ENCODE measurements at regions not wholly inside any gene's neighbourhood (a gene's known extent, or its start where the extent isn't known, plus 50 kb on each side); places are given as distances from the start of the nearest gene placed in this dataset.

DNA sequence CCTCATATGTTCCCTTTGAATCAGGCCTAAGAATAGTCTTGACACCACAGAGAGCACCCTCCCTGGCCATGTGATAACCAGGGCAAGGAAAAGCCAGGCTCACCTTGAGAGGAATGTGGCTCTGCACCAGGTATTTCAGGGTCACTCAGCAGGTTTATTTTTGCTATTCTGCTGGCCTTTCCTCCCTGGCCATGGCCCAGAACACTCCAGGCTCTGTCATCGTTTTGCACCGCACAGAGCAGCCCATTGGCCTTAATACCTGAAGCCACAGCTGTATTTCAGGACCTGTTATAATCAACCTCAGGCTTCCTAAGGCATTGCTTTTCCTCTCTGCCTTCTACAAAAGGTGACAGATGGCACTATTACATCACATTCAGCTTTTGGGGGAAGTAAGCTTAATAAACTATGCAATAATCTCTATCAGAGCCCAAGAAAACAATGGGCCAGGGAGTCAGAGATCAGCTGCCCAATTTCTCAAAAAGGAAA, 668.3 kb downstream of the IRS1 start:
- Histone ChIP-seq H3K4me1 (ENCODE audit: control insufficient read depth, insufficient read depth, low read length) (peaks cover 6% of the 10 kb centered on the region), H3K4me3 (ENCODE audit: low read depth, low read length) (no peak overlapping the region), H3K9me3 (ENCODE audit: control insufficient read depth, insufficient read depth, low read length) (no peaks in the 10 kb centered on the region), H3K27me3 (ENCODE audit: control insufficient read depth, insufficient read depth, low read length) (no peaks in the 10 kb centered on the region), H3K36me3 (ENCODE audit: control insufficient read depth, insufficient read depth, low read length) (no peaks in the 10 kb centered on the region), H3K9ac (ENCODE audit: low read depth, low read length) (no peak overlapping the region)

DNA sequence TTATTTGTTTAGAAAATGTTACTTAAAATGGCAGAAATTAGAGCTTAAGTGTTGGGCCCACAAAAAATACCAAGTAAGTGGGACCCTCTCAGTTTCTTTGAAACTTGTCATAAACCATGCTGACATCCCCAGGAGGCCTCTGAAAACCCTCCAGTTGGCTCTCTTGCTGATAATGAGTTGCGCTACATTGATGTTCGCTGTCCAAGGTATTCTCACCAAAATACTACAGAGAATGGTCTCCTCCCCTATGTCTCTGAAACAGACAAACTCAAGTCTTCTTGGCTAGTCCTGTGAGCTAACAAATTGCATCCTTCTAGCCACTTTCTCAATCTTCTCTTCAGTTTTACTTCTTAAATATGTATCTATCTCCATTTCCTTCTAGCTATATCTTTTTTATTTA, 669.4 kb downstream of the IRS1 start:
- no peaks in the 10 kb centered on the region for H3K36me3 ChIP-seq (ENCODE audit: control insufficient read depth, insufficient read depth, low read length)
- peaks cover 6% of the 10 kb centered on the region for H3K4me1 ChIP-seq (ENCODE audit: control insufficient read depth, insufficient read depth, low read length)
- no peak overlapping the region for H3K9ac ChIP-seq (ENCODE audit: low read depth, low read length)
- no peaks in the 10 kb centered on the region for H3K9me3 ChIP-seq (ENCODE audit: control insufficient read depth, insufficient read depth, low read length)
- no peaks in the 10 kb centered on the region for H3K27me3 ChIP-seq (ENCODE audit: control insufficient read depth, insufficient read depth, low read length)
- H3K4me3 ChIP-seq (ENCODE audit: low read depth, low read length): no peak overlapping the region

DNA sequence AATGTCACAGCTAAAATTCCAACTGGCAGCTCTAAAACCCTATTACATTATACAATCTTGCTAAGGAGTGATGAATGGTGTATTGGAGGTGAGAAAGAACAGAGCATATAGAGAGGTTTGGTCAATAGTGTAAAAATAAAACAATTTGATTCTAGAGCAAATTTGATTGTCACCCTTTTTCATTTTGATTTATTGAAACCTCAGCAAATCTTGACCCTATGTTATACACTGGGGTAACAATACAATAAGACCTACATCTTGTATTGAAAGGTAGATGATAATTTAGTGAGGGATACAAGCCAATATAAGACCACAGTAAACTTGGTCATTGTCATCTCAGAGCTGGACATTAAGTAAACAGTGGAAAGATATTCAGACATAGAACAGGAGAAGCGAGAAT, 671.9 kb downstream of the IRS1 start:
- peaks cover 10% of the 10 kb centered on the region for H3K4me1 ChIP-seq (ENCODE audit: control insufficient read depth, insufficient read depth, low read length)
- no peak overlapping the region for H3K9ac ChIP-seq (ENCODE audit: low read depth, low read length)
- no peaks in the 10 kb centered on the region for H3K27me3 ChIP-seq (ENCODE audit: control insufficient read depth, insufficient read depth, low read length)
- no peaks in the 10 kb centered on the region for H3K9me3 ChIP-seq (ENCODE audit: control insufficient read depth, insufficient read depth, low read length)
- H3K4me3 ChIP-seq (ENCODE audit: low read depth, low read length): no peak overlapping the region
- H3K36me3 ChIP-seq (ENCODE audit: control insufficient read depth, insufficient read depth, low read length): no peaks in the 10 kb centered on the region

DNA sequence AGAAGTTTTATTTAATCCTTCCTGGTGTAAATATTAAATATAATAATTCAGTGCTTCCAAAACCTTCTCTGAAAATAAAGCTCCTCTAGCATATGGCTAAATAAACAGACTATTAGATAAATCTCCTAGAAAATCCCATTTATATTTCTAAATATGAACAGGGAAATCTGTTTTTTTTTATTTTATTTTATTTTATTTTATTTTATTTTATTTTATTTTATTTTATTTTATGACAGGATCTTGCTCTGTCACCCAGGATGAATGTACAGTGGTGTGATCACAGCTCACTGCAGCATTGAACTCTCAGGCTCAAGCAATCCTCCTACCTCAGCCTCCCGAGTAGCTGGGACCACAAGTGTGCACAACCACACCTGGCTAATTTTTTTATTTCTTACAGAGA, 673.5 kb downstream of the IRS1 start:
- H3K9me3 ChIP-seq (ENCODE audit: control insufficient read depth, insufficient read depth, low read length): no peaks in the 10 kb centered on the region
- peaks cover 6% of the 10 kb centered on the region for H3K4me1 ChIP-seq (ENCODE audit: control insufficient read depth, insufficient read depth, low read length)
- H3K27me3 ChIP-seq (ENCODE audit: control insufficient read depth, insufficient read depth, low read length): no peaks in the 10 kb centered on the region

DNA sequence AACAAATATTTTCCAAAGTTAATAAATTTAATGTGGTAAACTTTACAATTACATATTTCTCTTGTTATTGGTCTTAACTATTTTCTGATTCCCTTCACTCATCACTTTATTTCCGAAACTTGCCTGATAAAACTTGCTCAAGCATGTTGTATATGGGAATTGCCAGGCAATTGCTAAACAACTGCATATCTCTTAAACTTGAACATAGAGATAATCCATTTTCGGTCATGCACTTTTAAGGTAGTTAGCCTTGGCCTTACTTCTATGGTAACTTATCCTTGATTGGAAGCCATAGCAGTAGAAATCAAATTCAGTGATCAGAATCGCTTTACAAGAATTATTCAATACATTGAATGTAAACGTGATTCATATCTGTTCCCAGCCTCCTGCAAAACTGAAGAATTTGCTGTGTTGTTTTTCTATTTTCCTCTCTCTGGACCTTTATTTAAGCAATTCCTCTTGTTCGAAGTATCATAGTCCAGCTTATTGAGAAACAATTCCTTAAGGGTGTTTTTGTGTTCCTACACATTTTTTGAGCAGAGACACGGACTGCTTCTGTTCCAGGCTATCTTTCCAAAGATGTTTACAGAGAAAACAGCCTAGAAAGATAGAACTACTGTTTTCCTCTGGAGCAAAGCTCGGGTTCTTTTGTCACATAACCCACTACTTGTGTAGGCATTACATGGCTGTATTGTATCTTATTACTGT, 674.3 kb downstream of the IRS1 start:
- no peaks in the 10 kb centered on the region for H3K36me3 ChIP-seq (ENCODE audit: control insufficient read depth, insufficient read depth, low read length)
- no peak overlapping the region for H3K4me3 ChIP-seq (ENCODE audit: low read depth, low read length)
- H3K27me3 ChIP-seq (ENCODE audit: control insufficient read depth, insufficient read depth, low read length): no peaks in the 10 kb centered on the region
- H3K9ac ChIP-seq (ENCODE audit: low read depth, low read length): no peak overlapping the region
- peaks cover 6% of the 10 kb centered on the region for H3K4me1 ChIP-seq (ENCODE audit: control insufficient read depth, insufficient read depth, low read length)
- no peaks in the 10 kb centered on the region for H3K9me3 ChIP-seq (ENCODE audit: control insufficient read depth, insufficient read depth, low read length)

More for the DNA sequence above, 673.5 kb downstream of the IRS1 start:
- H3K36me3 ChIP-seq (ENCODE audit: control insufficient read depth, insufficient read depth, low read length): no peaks in the 10 kb centered on the region
- H3K4me3 ChIP-seq (ENCODE audit: low read depth, low read length): no peak overlapping the region
- H3K9ac ChIP-seq (ENCODE audit: low read depth, low read length): no peak overlapping the region

DNA sequence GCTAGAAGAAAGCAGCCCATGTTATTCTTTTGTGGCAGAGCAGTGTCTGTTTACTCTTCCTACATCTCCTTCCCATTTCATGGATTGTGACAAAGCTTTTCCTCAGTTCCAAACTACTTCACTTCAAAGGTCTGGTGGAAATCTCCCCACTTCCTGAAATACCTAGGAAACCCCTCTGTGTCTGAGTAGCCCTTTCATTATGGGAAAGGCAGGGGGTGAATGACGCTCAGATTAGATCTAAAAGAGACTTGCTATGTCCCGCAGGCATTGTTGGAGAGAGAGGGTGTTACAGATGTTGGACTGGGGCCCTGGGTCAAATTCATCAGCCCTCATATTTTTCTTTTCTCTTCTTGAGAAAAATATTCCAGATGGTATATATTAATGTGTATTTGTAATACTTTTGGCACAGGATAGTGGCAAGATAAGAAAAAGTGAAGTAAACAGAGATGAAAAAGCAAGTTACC, 675.0 kb downstream of the IRS1 start:
- H3K27me3 ChIP-seq (ENCODE audit: control insufficient read depth, insufficient read depth, low read length): no peaks in the 10 kb centered on the region
- no peak overlapping the region for H3K4me3 ChIP-seq (ENCODE audit: low read depth, low read length)
- H3K9ac ChIP-seq (ENCODE audit: low read depth, low read length): no peak overlapping the region

DNA sequence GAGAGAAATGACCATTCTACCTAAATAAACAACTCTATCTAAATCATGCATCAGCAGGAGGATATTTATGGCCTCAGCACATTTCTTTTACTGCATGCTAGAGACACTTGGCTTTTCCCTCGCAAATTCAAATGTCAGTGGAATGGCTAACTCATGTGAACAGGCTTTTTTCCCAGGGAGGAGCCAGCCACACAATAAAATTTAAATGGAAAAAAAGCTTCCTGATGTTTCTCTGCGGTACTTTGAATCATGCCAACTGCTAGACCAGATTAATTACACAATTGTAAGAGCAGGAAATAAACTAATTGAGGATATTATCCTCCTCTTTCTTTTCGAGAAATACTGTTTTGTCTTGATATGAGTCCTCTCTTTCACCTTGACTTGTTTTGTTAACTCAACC, 676.3 kb downstream of the IRS1 start:
- no peaks in the 10 kb centered on the region for H3K36me3 ChIP-seq (ENCODE audit: control insufficient read depth, insufficient read depth, low read length)
- no peaks in the 10 kb centered on the region for H3K27me3 ChIP-seq (ENCODE audit: control insufficient read depth, insufficient read depth, low read length)
- no peak overlapping the region for H3K9ac ChIP-seq (ENCODE audit: low read depth, low read length)
- H3K4me1 ChIP-seq (ENCODE audit: control insufficient read depth, insufficient read depth, low read length): peaks cover 6% of the 10 kb centered on the region
- H3K4me3 ChIP-seq (ENCODE audit: low read depth, low read length): no peak overlapping the region
- H3K9me3 ChIP-seq (ENCODE audit: control insufficient read depth, insufficient read depth, low read length): no peaks in the 10 kb centered on the region

More for the DNA sequence above, 675.0 kb downstream of the IRS1 start:
- Histone ChIP-seq H3K9me3 (ENCODE audit: control insufficient read depth, insufficient read depth, low read length) (no peaks in the 10 kb centered on the region), H3K36me3 (ENCODE audit: control insufficient read depth, insufficient read depth, low read length) (no peaks in the 10 kb centered on the region), H3K4me1 (ENCODE audit: control insufficient read depth, insufficient read depth, low read length) (peaks cover 6% of the 10 kb centered on the region)

DNA sequence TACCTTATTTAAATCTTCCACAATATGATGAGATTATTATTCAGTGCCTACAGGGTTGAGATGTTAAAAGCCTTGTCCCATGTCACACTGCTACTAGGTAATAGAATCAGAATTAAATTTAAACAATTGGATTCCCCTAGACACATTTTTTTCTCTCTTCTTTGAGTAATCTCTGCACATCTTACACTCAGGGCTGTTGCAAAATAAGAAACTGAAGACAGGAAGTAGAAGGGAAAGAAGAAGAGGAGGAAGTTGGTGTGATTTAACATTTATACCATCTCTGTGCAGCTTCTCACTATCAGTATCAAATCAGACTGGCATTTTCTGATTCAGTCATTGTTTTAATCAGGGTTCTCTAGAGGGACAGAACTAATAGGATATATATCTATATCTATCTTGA, 677.6 kb downstream of the IRS1 start:
- no peak overlapping the region for H3K9ac ChIP-seq (ENCODE audit: low read depth, low read length)
- no peaks in the 10 kb centered on the region for H3K27me3 ChIP-seq (ENCODE audit: control insufficient read depth, insufficient read depth, low read length)
- H3K36me3 ChIP-seq (ENCODE audit: control insufficient read depth, insufficient read depth, low read length): no peaks in the 10 kb centered on the region
- H3K4me1 ChIP-seq (ENCODE audit: control insufficient read depth, insufficient read depth, low read length): peaks cover 6% of the 10 kb centered on the region
- H3K4me3 ChIP-seq (ENCODE audit: low read depth, low read length): no peak overlapping the region
- H3K9me3 ChIP-seq (ENCODE audit: control insufficient read depth, insufficient read depth, low read length): no peaks in the 10 kb centered on the region

DNA sequence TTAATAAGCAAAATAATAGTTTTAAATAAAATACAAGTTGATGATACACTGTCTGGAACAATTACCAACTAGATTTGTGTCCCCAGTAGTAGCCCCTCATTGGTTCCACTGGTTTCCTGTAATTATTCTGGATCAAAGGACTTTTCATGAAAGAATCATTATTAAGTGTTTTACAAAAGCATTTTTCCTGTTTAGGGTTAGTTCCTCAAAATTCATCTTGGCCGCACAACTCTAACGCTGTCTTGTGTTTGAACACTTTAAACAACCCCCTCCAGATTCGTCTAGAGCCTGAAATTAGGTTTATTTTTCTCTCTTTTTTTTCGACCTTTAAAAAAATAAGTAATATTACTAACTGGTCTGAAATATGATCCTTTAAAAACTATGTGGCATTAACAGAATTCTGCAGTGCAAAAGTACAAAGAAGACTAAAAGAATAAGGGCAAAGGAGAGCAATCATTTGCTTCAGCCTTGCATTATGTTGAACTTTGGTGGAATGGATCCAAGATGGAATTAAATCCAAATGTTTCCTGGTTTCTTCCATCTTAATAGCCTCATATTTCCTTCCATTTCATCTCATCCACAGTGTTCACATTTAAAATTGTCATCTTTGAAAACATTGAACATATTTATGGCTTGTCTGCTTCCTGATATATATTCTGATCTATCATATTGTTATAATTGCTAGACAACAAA, 678.4 kb downstream of the IRS1 start:
- Histone ChIP-seq H3K4me3 (ENCODE audit: low read depth, low read length) (no peak overlapping the region), H3K27me3 (ENCODE audit: control insufficient read depth, insufficient read depth, low read length) (no peaks in the 10 kb centered on the region), H3K4me1 (ENCODE audit: control insufficient read depth, insufficient read depth, low read length) (peaks cover 9% of the 10 kb centered on the region), H3K36me3 (ENCODE audit: control insufficient read depth, insufficient read depth, low read length) (no peaks in the 10 kb centered on the region), H3K9ac (ENCODE audit: low read depth, low read length) (no peak overlapping the region), H3K9me3 (ENCODE audit: control insufficient read depth, insufficient read depth, low read length) (no peaks in the 10 kb centered on the region)

DNA sequence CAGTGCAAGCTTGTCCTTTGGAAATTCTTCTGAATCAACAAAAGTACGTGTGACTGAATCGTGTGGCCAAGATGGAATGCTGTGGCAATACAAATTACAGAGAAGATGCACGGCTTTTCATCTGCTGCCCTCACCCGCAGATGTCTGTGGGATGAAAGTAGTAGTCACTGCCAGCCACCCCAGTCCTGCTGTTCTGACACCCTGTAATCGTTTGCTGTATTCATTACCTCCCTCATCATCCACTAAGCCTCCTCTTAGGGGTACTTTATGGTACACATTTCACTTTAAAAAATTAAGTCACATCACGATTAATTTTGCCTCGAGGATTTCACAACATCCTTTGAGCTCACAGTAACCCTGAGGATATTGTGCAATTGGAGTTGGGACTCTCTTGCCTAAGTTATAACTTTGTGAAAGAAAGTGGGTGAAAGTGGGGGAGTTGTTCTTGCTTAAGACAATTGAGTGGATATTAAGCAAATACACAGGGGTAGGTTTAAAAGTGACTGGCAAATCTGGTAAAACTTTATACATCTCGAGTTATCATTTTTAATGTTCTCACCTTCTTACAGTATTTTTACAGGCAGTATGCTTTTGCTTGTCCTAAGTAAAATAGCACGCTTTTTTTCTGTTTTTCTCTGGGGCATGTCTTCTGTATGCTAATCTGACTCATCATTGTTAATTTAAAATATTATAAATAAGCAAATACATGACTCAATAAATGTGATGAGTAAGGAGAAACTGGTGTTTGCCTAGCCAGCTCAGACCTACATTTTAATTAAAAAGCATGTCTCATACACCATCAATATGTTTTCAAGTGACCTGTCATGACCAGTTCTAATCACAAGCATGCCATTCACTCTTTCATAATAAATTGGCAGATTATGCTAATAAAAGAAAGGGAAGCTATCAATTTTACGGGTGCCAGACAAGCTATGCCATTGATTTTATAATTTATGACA, 680.9 kb downstream of the IRS1 start:
- Histone ChIP-seq H3K4me3 (ENCODE audit: low read depth, low read length) (no peak overlapping the region), H3K9ac (ENCODE audit: low read depth, low read length) (no peak overlapping the region), H3K4me1 (ENCODE audit: control insufficient read depth, insufficient read depth, low read length) (peaks cover 10% of the 10 kb centered on the region), H3K9me3 (ENCODE audit: control insufficient read depth, insufficient read depth, low read length) (no peaks in the 10 kb centered on the region), H3K36me3 (ENCODE audit: control insufficient read depth, insufficient read depth, low read length) (no peaks in the 10 kb centered on the region), H3K27me3 (ENCODE audit: control insufficient read depth, insufficient read depth, low read length) (no peaks in the 10 kb centered on the region)

DNA sequence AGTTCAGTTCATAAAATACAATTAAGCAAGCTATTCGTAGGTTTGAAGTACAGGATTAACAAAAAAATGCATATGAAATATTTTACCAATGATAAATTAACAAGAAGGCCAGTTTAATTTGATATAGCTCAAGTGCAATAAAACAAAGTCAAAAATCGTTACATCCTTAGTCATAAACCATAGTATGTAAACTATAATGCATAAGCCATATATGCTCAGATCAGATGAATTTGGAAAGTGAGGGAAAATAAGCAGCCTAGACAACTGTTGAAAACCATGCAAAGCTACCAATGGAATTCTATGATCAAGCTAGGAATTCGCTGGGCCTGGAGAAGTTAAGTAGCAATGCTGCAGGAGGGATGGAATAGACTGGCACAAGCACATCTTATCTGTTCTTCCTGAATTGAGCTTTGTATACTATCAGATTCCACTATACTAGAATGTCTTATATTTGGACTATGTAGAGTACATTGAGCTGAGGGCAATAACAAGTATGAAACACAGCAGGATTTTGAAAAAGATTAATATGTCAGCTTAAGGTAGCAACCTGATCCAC, 682.0 kb downstream of the IRS1 start:
- peaks cover 10% of the 10 kb centered on the region for H3K4me1 ChIP-seq (ENCODE audit: control insufficient read depth, insufficient read depth, low read length)
- H3K9ac ChIP-seq (ENCODE audit: low read depth, low read length): no peak overlapping the region
- H3K9me3 ChIP-seq (ENCODE audit: control insufficient read depth, insufficient read depth, low read length): no peaks in the 10 kb centered on the region
- no peaks in the 10 kb centered on the region for H3K36me3 ChIP-seq (ENCODE audit: control insufficient read depth, insufficient read depth, low read length)
- H3K27me3 ChIP-seq (ENCODE audit: control insufficient read depth, insufficient read depth, low read length): no peaks in the 10 kb centered on the region
- no peak overlapping the region for H3K4me3 ChIP-seq (ENCODE audit: low read depth, low read length)

Data from iPS-15b (cell line).